Esophagus muscularis mucosa (tissue), 4 donors: ENCODE measurements at regions not wholly inside any gene's neighbourhood (a gene's known extent, or its start where the extent isn't known, plus 50 kb on each side); places are given as distances from the start of the nearest gene placed in this dataset.

Source experiments
- CTCF ChIP-seq, 3 experiments: fragments of 200-600 bp in 2 of 3; fragments of 450-650 bp in 1 of 3; sonication (generic) in 2 of 3; IDR thresholded peaks; one replicate each; pipeline ENCODE4 v1.5.1; 2017 to 2019; ENCODE audit warnings: antibody characterized with exemption in 3 of 3, mild to moderate bottlenecking in 2 of 3, moderate library complexity in 1 of 3
- EP300 ChIP-seq: sonication (generic); formaldehyde crosslinking; IDR thresholded peaks from one replicate; pipeline ENCODE4 v1.6.1; 2017; ENCODE audit warnings: antibody characterized with exemption
- POLR2A ChIP-seq: fragments of 450-650 bp; IDR thresholded peaks from one replicate; pipeline ENCODE4 v1.6.1; 2017; ENCODE audit warnings: antibody characterized with exemption, moderate library complexity, mild to moderate bottlenecking, low read depth

DNA sequence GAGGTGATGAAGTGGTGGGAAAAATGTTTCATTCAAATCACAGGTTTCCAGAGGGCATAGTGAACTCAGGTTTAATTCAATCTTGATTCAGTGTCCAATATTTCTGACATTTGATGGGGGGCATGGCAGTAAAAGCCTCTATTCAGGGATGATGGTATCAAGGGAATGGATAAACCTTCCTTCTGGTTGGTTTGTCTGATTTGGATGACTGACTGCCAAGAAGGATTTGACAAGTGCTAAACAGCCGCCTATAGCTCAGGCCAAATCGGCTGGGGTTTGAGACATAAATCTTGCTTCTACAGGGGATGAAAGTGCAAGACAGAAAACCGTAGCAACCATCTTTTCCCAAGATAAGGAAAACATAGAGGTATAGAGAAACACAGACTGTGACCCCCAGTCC is 121.8 kb upstream of the C11orf87 start:
- TF ChIP-seq CTCF (IDR thresholded peaks at IDR 0.05) (no peak), EP300 (no peak), POLR2A (no peak)
